GM18511 (cell line): ENCODE measurements at regions not wholly inside any gene's neighbourhood (a gene's known extent, or its start where the extent isn't known, plus 50 kb on each side); places are given as distances from the start of the nearest gene placed in this dataset.
A peak's percentile ranks its signal among the peaks of the same experiment; 100 is the strongest.
"Not testable (repeated sequence)": the region's sequence is repeated elsewhere in the genome, so short reads cannot be mapped to it uniquely, and the experiment has no call there.

Experiments used
- ATAC-seq: cut with Tn5 transposase; IDR thresholded peaks from one replicate; pipeline ENCODE4 v1.9.1; 2021; ENCODE audit warnings: mild to moderate bottlenecking, moderate library complexity; ENCODE audit not compliant: unreplicated experiment

- no peak for ATAC-seq
Observed at GRCh38 chr17:16888413-16889087, 83.4 kb downstream of the TNFRSF13B start.

- no peak for ATAC-seq
Observed at GRCh38 chr17:16887523-16888095, 84.3 kb downstream of the TNFRSF13B start.

- peak; percentile 81 for ATAC-seq
Observed at GRCh38 chr17:16886655-16887322, 85.1 kb downstream of the TNFRSF13B start.

- ATAC-seq, result not testable (repeated sequence)
Observed at GRCh38 chr17:16885204-16885603, 86.7 kb downstream of the TNFRSF13B start.

GRCh38 chr17:16882926-16883265 is 89.0 kb downstream of the TNFRSF13B start:
- not testable (repeated sequence) for ATAC-seq

- no peak for ATAC-seq
Observed at GRCh38 chr17:16882243-16882925, 89.5 kb downstream of the TNFRSF13B start.

GRCh38 chr17:16881239-16881924 is 90.5 kb downstream of the TNFRSF13B start:
- no peak for ATAC-seq

GRCh38 chr17:16880843-16881230 is 91.1 kb downstream of the TNFRSF13B start:
- ATAC-seq, result no peak

- ATAC-seq, result no peak
Observed at GRCh38 chr17:16880121-16880842, 91.6 kb downstream of the TNFRSF13B start.

- no peak for ATAC-seq
Observed at GRCh38 chr17:16879686-16880085, 92.2 kb downstream of the TNFRSF13B start.

- no peak for ATAC-seq
Observed at GRCh38 chr17:16878606-16879005, 93.3 kb downstream of the TNFRSF13B start.

GRCh38 chr17:16878084-16878483 is 93.8 kb downstream of the TNFRSF13B start:
- no peak for ATAC-seq

- ATAC-seq, result no peak
Observed at GRCh38 chr17:16877099-16877498, 94.8 kb downstream of the TNFRSF13B start.

- no peak for ATAC-seq
Observed at GRCh38 chr17:16875662-16876061, 96.3 kb downstream of the TNFRSF13B start.

GRCh38 chr17:16874216-16874615 is 97.7 kb downstream of the TNFRSF13B start:
- ATAC-seq, result not testable (repeated sequence)

GRCh38 chr17:16873174-16874035 is 98.5 kb downstream of the TNFRSF13B start:
- ATAC-seq, result no peak

GRCh38 chr17:16872351-16873173 is 99.4 kb downstream of the TNFRSF13B start:
- no peak for ATAC-seq

- ATAC-seq, result not testable (repeated sequence)
Observed at GRCh38 chr17:16871446-16872190, 100.3 kb downstream of the TNFRSF13B start.
